H9 (cell line): ENCODE measurements at regions not wholly inside any gene's neighbourhood (a gene's known extent, or its start where the extent isn't known, plus 50 kb on each side); places are given as distances from the start of the nearest gene placed in this dataset.

ENCODE experiments used
- DNase-seq: peaks from one replicate; pipeline ENCODE4 v3.0.0-alpha.2; 2017
- H2AFZ ChIP-seq: one replicate; pipeline ENCODE4 v1.6.1; 2013; ENCODE audit warnings: mild to moderate bottlenecking, low read length, control low read depth, moderate library complexity
- H2AK5ac ChIP-seq: 2 replicates; pipeline ENCODE4 v1.6.1; 2013; ENCODE audit warnings: low read length, control low read depth, mixed read lengths; ENCODE audit not compliant: insufficient read length
- H2BK120ac ChIP-seq: one replicate; pipeline ENCODE4 v1.6.1; 2013; ENCODE audit warnings: low read depth, mild to moderate bottlenecking, low read length, control low read depth, inconsistent platforms; ENCODE audit not compliant: poor library complexity, severe bottlenecking
- H2BK12ac ChIP-seq: 2 replicates; pipeline ENCODE4 v1.6.1; 2013; ENCODE audit warnings: low read length, control low read depth, mixed read lengths, low read depth; ENCODE audit not compliant: insufficient read length
- H2BK15ac ChIP-seq: 2 replicates; pipeline ENCODE4 v1.6.1; 2013; ENCODE audit warnings: low read depth, low read length, control low read depth
- H2BK20ac ChIP-seq: one replicate; pipeline ENCODE4 v1.6.1; 2013; ENCODE audit warnings: low read depth, mild to moderate bottlenecking, low read length, control low read depth, inconsistent platforms; ENCODE audit not compliant: poor library complexity, severe bottlenecking
- H2BK5ac ChIP-seq: 2 replicates; pipeline ENCODE4 v1.6.1; 2013; ENCODE audit warnings: low read length, control low read depth, mixed read lengths; ENCODE audit not compliant: insufficient read length
- H3K14ac ChIP-seq: 2 replicates; pipeline ENCODE4 v1.6.1; 2013; ENCODE audit warnings: low read length, control low read depth; ENCODE audit not compliant: insufficient read depth
- H3K18ac ChIP-seq: 2 replicates; pipeline ENCODE4 v1.6.1; 2013; ENCODE audit warnings: low read depth, mild to moderate bottlenecking, mixed read lengths, low read length, control low read depth; ENCODE audit not compliant: insufficient read length
- H3K23ac ChIP-seq: 2 replicates; pipeline ENCODE4 v1.6.1; 2013; ENCODE audit warnings: low read length, control low read depth, mixed read lengths, low read depth; ENCODE audit not compliant: insufficient read length
- H3K23me2 ChIP-seq: 2 replicates; pipeline ENCODE4 v1.6.1; 2013; ENCODE audit warnings: low read depth, mild to moderate bottlenecking, mixed read lengths, low read length, control low read depth; ENCODE audit not compliant: insufficient read length, poor library complexity, severe bottlenecking
- H3K27ac ChIP-seq: 2 replicates; pipeline ENCODE4 v1.5.1; 2013; ENCODE audit warnings: low read length, control low read depth, mixed read lengths, low read depth; ENCODE audit not compliant: insufficient read length
- H3K27me3 ChIP-seq: 2 replicates; pipeline ENCODE4 v1.6.1; 2013; ENCODE audit warnings: low read length, control low read depth, inconsistent platforms; ENCODE audit not compliant: insufficient read depth
- H3K4ac ChIP-seq: 2 replicates; pipeline ENCODE4 v1.6.1; 2013; ENCODE audit warnings: low read depth, mild to moderate bottlenecking, control low read depth, inconsistent platforms, low read length, moderate library complexity
- H3K4me1 ChIP-seq: 2 replicates; pipeline ENCODE4 v1.6.1; 2013; ENCODE audit warnings: low read length, control low read depth, inconsistent platforms; ENCODE audit not compliant: insufficient read depth
- H3K4me2 ChIP-seq: 2 replicates; pipeline ENCODE4 v1.6.1; 2013; ENCODE audit warnings: low read length, control low read depth, mixed read lengths; ENCODE audit not compliant: insufficient read length, insufficient read depth
- H3K56ac ChIP-seq: 2 replicates; pipeline ENCODE4 v1.6.1; 2013; ENCODE audit warnings: low read depth, mild to moderate bottlenecking, mixed read lengths, low read length, control low read depth; ENCODE audit not compliant: insufficient read length
- H3K79me1 ChIP-seq: 2 replicates; pipeline ENCODE4 v1.6.1; 2013; ENCODE audit warnings: low read depth, mild to moderate bottlenecking, moderate library complexity, low read length, control low read depth, inconsistent platforms; ENCODE audit not compliant: insufficient read depth, poor library complexity, severe bottlenecking
- H3K79me2 ChIP-seq: 2 replicates; pipeline ENCODE4 v1.6.1; 2013; ENCODE audit warnings: low read length, control low read depth, inconsistent platforms; ENCODE audit not compliant: insufficient read depth
- H3K9ac ChIP-seq: 2 replicates; pipeline ENCODE4 v1.6.1; 2013; ENCODE audit warnings: low read length, control low read depth, mixed read lengths; ENCODE audit not compliant: insufficient read length; ENCODE audit errors: extremely low read depth
- H3K9me3 ChIP-seq: one replicate; pipeline ENCODE4 v1.6.1; 2013; ENCODE audit warnings: low read depth, low read length, inconsistent platforms; ENCODE audit not compliant: control insufficient read depth
- H3T11ph ChIP-seq: one replicate; pipeline ENCODE4 v1.6.1; 2013; ENCODE audit warnings: mild to moderate bottlenecking, low read length, control low read depth, inconsistent platforms
- H4K20me1 ChIP-seq: one replicate; pipeline ENCODE4 v1.6.1; 2013; ENCODE audit not compliant: control insufficient read depth, insufficient read length, insufficient read depth
- H4K5ac ChIP-seq: 2 replicates; pipeline ENCODE4 v1.6.1; 2013; ENCODE audit warnings: low read depth, mild to moderate bottlenecking, mixed read lengths, low read length, control low read depth; ENCODE audit not compliant: insufficient read length
- H4K8ac ChIP-seq: replicated peaks from 2 replicates; pipeline ENCODE4 v1.6.1; 2013; ENCODE audit warnings: low read length, control low read depth, mixed read lengths, low read depth; ENCODE audit not compliant: insufficient read length
- H4K91ac ChIP-seq: 2 replicates; pipeline ENCODE4 v1.6.1; 2013; ENCODE audit warnings: low read depth, mild to moderate bottlenecking, moderate library complexity, mixed read lengths, low read length, control low read depth; ENCODE audit not compliant: insufficient read length
- H3K27ac Mint-ChIP-seq, 3 experiments: 2 replicates in 2 of 3; 3 replicates in 1 of 3; pipeline ENCODE4 v1.8.0; 2020 to 2021; ENCODE audit warnings: mixed read lengths in 3 of 3, mild to moderate bottlenecking in 1 of 3, moderate library complexity in 1 of 3
- H3K27me3 Mint-ChIP-seq: 2 replicates; pipeline ENCODE4 v1.8.0; 2021; ENCODE audit warnings: low read depth, mild to moderate bottlenecking, moderate library complexity, mixed read lengths
- H3K36me3 Mint-ChIP-seq, 3 experiments: 2 replicates in 2 of 3; 3 replicates in 1 of 3; pipeline ENCODE4 v1.8.0; 2020 to 2021; ENCODE audit warnings: low read depth in 3 of 3, mixed read lengths in 3 of 3; ENCODE audit not compliant: insufficient read depth in 1 of 3
- H3K4me1 Mint-ChIP-seq, 2 experiments: 2 replicates each; pipeline ENCODE4 v1.8.0; 2020; ENCODE audit warnings: mixed read lengths in 2 of 2
- H3K4me3 Mint-ChIP-seq, 2 experiments: 2 replicates in 1 of 2; 3 replicates in 1 of 2; pipeline ENCODE4 v1.8.0; 2020 to 2021; ENCODE audit warnings: mild to moderate bottlenecking in 2 of 2, mixed read lengths in 2 of 2, moderate library complexity in 1 of 2
- H3K9me3 Mint-ChIP-seq, 2 experiments: 2 replicates in 1 of 2; 3 replicates in 1 of 2; pipeline ENCODE4 v1.8.0; 2020; ENCODE audit warnings: mild to moderate bottlenecking in 2 of 2, mixed read lengths in 2 of 2, moderate library complexity in 1 of 2
- WGBS: extraction: QIAGEN DNeasy Blood & Tissue Kit; methylation state at CpG from one replicate; pipeline ENCODE4 v1.1.7; 2013; ENCODE audit warnings: missing lambda C conversion rate, low lambda C conversion rate, mixed read lengths; ENCODE audit not compliant: insufficient read length; ENCODE audit errors: extremely low coverage; 5-methylcytosine and 5-hydroxymethylcytosine counted together
- TF ChIP-seq, protein P1 (sequence below): fragments of 200-600 bp; sonication (generic); conservative IDR thresholded peaks from 3 replicates; pipeline ENCODE4 v1.8.0; 2021; ENCODE audit warnings: antibody characterized with exemption, mild to moderate bottlenecking

DNA sequence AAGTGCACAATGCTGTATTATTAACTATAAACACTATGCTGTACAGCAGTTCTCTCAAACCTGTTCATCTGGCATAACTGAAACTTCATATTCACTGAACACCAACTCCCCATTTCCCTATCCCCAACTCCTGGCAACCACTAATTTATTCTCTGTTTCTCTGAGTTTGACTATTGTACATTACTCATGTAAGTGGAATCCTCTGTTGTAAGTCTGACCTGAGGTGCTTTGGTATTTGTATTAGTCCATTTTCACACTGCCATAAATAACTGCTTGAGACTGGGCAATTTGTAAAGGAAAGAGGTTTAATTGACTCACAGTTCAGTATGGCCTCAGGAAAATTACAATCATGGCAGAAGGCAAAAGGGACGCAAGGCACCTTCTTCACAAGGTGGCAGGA, 266.3 kb downstream of the PPP1R3A start:
- Histone ChIP-seq H2AK5ac (no peak overlapping the region), H4K20me1 (no peaks in the 10 kb centered on the region), H2AFZ (no peak overlapping the region)

More for the DNA sequence above, 266.3 kb downstream of the PPP1R3A start:
- no peak overlapping the region for H3K4me3 Mint-ChIP-seq
- Histone ChIP-seq H4K8ac (no peak overlapping the region), H3K23ac (no peak overlapping the region), H3K23me2 (no peaks in the 10 kb centered on the region), H2BK120ac (no peak overlapping the region), H2BK5ac (no peak overlapping the region), H3K4me2 (no peak overlapping the region), H3K27me3 (no peaks in the 10 kb centered on the region), H4K5ac (no peak overlapping the region), H3K4me1 (no peaks in the 10 kb centered on the region), H3K79me1 (no peaks in the 10 kb centered on the region), H2BK20ac (no peak overlapping the region), H3K4ac (no peak overlapping the region), H3K27ac (no peak overlapping the region), H3K9ac (no peak overlapping the region), H3K79me2 (no peaks in the 10 kb centered on the region), H2BK15ac (no peak overlapping the region), H3K9me3 (no peaks in the 10 kb centered on the region), H3T11ph (no peak overlapping the region), H3K56ac (no peak overlapping the region), H3K14ac (no peak overlapping the region), H2BK12ac (no peak overlapping the region), H3K18ac (no peak overlapping the region), H4K91ac (no peak overlapping the region)
- H3K27me3 Mint-ChIP-seq: no peaks in the 10 kb centered on the region
- no CpG with 5 or more reads among the region's 1 CpG for WGBS
- H3K27ac Mint-ChIP-seq: peak overlapping the region in 1 of 3 experiments; percentile 49; a peak in 1 of 7 replicates
- peaks cover 0 to 13% (median 0%) of the 10 kb centered on the region in 3 experiments; a peak in 2 of 7 replicates for H3K36me3 Mint-ChIP-seq
- no peaks in the 10 kb centered on the region; a peak in 1 of 4 replicates for H3K4me1 Mint-ChIP-seq
- TF ChIP-seq, protein P1, sequence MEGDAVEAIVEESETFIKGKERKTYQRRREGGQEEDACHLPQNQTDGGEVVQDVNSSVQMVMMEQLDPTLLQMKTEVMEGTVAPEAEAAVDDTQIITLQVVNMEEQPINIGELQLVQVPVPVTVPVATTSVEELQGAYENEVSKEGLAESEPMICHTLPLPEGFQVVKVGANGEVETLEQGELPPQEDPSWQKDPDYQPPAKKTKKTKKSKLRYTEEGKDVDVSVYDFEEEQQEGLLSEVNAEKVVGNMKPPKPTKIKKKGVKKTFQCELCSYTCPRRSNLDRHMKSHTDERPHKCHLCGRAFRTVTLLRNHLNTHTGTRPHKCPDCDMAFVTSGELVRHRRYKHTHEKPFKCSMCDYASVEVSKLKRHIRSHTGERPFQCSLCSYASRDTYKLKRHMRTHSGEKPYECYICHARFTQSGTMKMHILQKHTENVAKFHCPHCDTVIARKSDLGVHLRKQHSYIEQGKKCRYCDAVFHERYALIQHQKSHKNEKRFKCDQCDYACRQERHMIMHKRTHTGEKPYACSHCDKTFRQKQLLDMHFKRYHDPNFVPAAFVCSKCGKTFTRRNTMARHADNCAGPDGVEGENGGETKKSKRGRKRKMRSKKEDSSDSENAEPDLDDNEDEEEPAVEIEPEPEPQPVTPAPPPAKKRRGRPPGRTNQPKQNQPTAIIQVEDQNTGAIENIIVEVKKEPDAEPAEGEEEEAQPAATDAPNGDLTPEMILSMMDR: no peak
- peaks cover 0 to 24% of the 10 kb centered on the region in 2 experiments; a peak in 3 of 5 replicates for H3K9me3 Mint-ChIP-seq
- no peak for DNase-seq
